ENCODE measurements at regions not wholly inside any gene's neighbourhood (a gene's known extent, or its start where the extent isn't known, plus 50 kb on each side); places are given as distances from the start of the nearest gene placed in this dataset.

- H3K4me1 Mint-ChIP-seq (ENCODE audit: low read depth): no peaks in the 10 kb centered on the region
- intact Hi-C loops (cut with micrococcal nuclease): no loop called here
- no peaks in the 10 kb centered on the region for H3K27me3 Mint-ChIP-seq
- ChIA-PET CTCF (no interaction called here), POLR2A (no interaction called here)
- H3K4me3 Mint-ChIP-seq: no peak overlapping the region
- H3K9me3 Mint-ChIP-seq: peaks cover 5% of the 10 kb centered on the region
- H3K36me3 Mint-ChIP-seq: no peaks in the 10 kb centered on the region
- no peak overlapping the region for H3K27ac Mint-ChIP-seq
- no peak for DNase-seq
These were observed 547.3 kb upstream of the MIR17HG start for GRCh38 chr13:90800082-90800746.

GRCh38 chr13:90801621-90802020 lies 545.9 kb upstream of the MIR17HG start:
- intact Hi-C loops (cut with micrococcal nuclease): no loop called here
- Mint-ChIP-seq H3K4me1 (ENCODE audit: low read depth) (no peaks in the 10 kb centered on the region), H3K27me3 (no peaks in the 10 kb centered on the region), H3K4me3 (no peak overlapping the region), H3K36me3 (no peaks in the 10 kb centered on the region), H3K9me3 (peaks cover 5% of the 10 kb centered on the region), H3K27ac (no peak overlapping the region)
- ChIA-PET POLR2A (no interaction called here), CTCF (no interaction called here)
- no peak for DNase-seq

- DNase-seq: no peak
- Mint-ChIP-seq H3K4me1 (ENCODE audit: low read depth) (no peaks in the 10 kb centered on the region), H3K27ac (no peak overlapping the region), H3K36me3 (no peaks in the 10 kb centered on the region), H3K9me3 (peaks cover 5% of the 10 kb centered on the region), H3K27me3 (no peaks in the 10 kb centered on the region), H3K4me3 (no peak overlapping the region)
- ChIA-PET POLR2A (no interaction called here), CTCF (no interaction called here)
- intact Hi-C loops (cut with micrococcal nuclease): no loop called here
These were observed 544.3 kb upstream of the MIR17HG start for GRCh38 chr13:90803210-90803609.

GRCh38 chr13:90806016-90806615 lies 541.4 kb upstream of the MIR17HG start:
- Mint-ChIP-seq H3K9me3 (peaks cover 5% of the 10 kb centered on the region), H3K27me3 (no peaks in the 10 kb centered on the region), H3K27ac (no peak overlapping the region), H3K4me3 (no peak overlapping the region), H3K36me3 (no peaks in the 10 kb centered on the region), H3K4me1 (ENCODE audit: low read depth) (no peaks in the 10 kb centered on the region)
- intact Hi-C loops (cut with micrococcal nuclease): no loop called here
- no peak for DNase-seq
- POLR2A ChIA-PET: no interaction called here
- CTCF ChIA-PET: no interaction called here

GRCh38 chr13:90806892-90807291 lies 540.6 kb upstream of the MIR17HG start:
- DNase-seq: no peak
- Mint-ChIP-seq H3K27ac (no peak overlapping the region), H3K27me3 (no peaks in the 10 kb centered on the region), H3K4me3 (no peak overlapping the region), H3K9me3 (peaks cover 5% of the 10 kb centered on the region), H3K4me1 (ENCODE audit: low read depth) (no peaks in the 10 kb centered on the region), H3K36me3 (no peaks in the 10 kb centered on the region)
- CTCF ChIA-PET: no interaction called here
- intact Hi-C loops (cut with micrococcal nuclease): no loop called here
- POLR2A ChIA-PET: no interaction called here

- Mint-ChIP-seq H3K4me3 (no peak overlapping the region), H3K4me1 (ENCODE audit: low read depth) (no peaks in the 10 kb centered on the region), H3K27ac (no peak overlapping the region), H3K36me3 (no peaks in the 10 kb centered on the region), H3K27me3 (no peaks in the 10 kb centered on the region), H3K9me3 (peaks cover 9% of the 10 kb centered on the region)
- intact Hi-C loops (cut with micrococcal nuclease): no loop called here
- DNase-seq: no peak
- POLR2A ChIA-PET: no interaction called here
- CTCF ChIA-PET: no interaction called here
These were observed 538.6 kb upstream of the MIR17HG start for GRCh38 chr13:90808838-90809237.

GRCh38 chr13:90824032-90824431 lies 523.5 kb upstream of the MIR17HG start:
- DNase-seq: no peak
- Mint-ChIP-seq H3K36me3 (no peaks in the 10 kb centered on the region), H3K9me3 (peaks cover 10% of the 10 kb centered on the region), H3K4me3 (no peak overlapping the region), H3K27ac (no peak overlapping the region), H3K27me3 (no peaks in the 10 kb centered on the region), H3K4me1 (ENCODE audit: low read depth) (no peaks in the 10 kb centered on the region)
- CTCF ChIA-PET: no interaction called here
- intact Hi-C loops (cut with micrococcal nuclease): no loop called here
- POLR2A ChIA-PET: no interaction called here

- H3K9me3 Mint-ChIP-seq: peaks cover 10% of the 10 kb centered on the region
- no peak for DNase-seq
- CTCF ChIA-PET: no interaction called here
- H3K4me1 Mint-ChIP-seq (ENCODE audit: low read depth): no peaks in the 10 kb centered on the region
- H3K27me3 Mint-ChIP-seq: no peaks in the 10 kb centered on the region
- no peak overlapping the region for H3K4me3 Mint-ChIP-seq
- POLR2A ChIA-PET: no interaction called here
- intact Hi-C loops (cut with micrococcal nuclease): no loop called here
- H3K27ac Mint-ChIP-seq: no peak overlapping the region
- H3K36me3 Mint-ChIP-seq: no peaks in the 10 kb centered on the region
These were observed 520.8 kb upstream of the MIR17HG start for GRCh38 chr13:90826688-90827087.

- Mint-ChIP-seq H3K4me1 (ENCODE audit: low read depth) (no peaks in the 10 kb centered on the region), H3K9me3 (no peaks in the 10 kb centered on the region), H3K27me3 (no peaks in the 10 kb centered on the region), H3K4me3 (no peak overlapping the region), H3K27ac (no peak overlapping the region), H3K36me3 (no peaks in the 10 kb centered on the region)
- no peak for DNase-seq
- POLR2A ChIA-PET: no interaction called here
- CTCF ChIA-PET: no interaction called here
- intact Hi-C loops (cut with micrococcal nuclease): no loop called here
These were observed 516.7 kb upstream of the MIR17HG start for GRCh38 chr13:90830782-90831181.

- no peaks in the 10 kb centered on the region for H3K9me3 Mint-ChIP-seq
- no peak for DNase-seq
- no peak overlapping the region for H3K27ac Mint-ChIP-seq
- H3K27me3 Mint-ChIP-seq: no peaks in the 10 kb centered on the region
- no peaks in the 10 kb centered on the region for H3K36me3 Mint-ChIP-seq
- no peak overlapping the region for H3K4me3 Mint-ChIP-seq
- CTCF ChIA-PET: no interaction called here
- POLR2A ChIA-PET: no interaction called here
- no peaks in the 10 kb centered on the region for H3K4me1 Mint-ChIP-seq (ENCODE audit: low read depth)
- intact Hi-C loops (cut with micrococcal nuclease): no loop called here
These were observed 513.5 kb upstream of the MIR17HG start for GRCh38 chr13:90833951-90834350.

- POLR2A ChIA-PET: no interaction called here
- no peaks in the 10 kb centered on the region for H3K9me3 Mint-ChIP-seq
- CTCF ChIA-PET: no interaction called here
These were observed 512.8 kb upstream of the MIR17HG start for GRCh38 chr13:90834700-90835099.

GRCh38 chr13:90835826-90836225 lies 511.7 kb upstream of the MIR17HG start:
- no peak for DNase-seq
- Mint-ChIP-seq H3K36me3 (no peaks in the 10 kb centered on the region), H3K4me3 (no peak overlapping the region), H3K27me3 (no peaks in the 10 kb centered on the region), H3K27ac (no peak overlapping the region), H3K9me3 (peaks cover 2% of the 10 kb centered on the region), H3K4me1 (ENCODE audit: low read depth) (no peaks in the 10 kb centered on the region)
- CTCF ChIA-PET: no interaction called here
- POLR2A ChIA-PET: no interaction called here
- intact Hi-C loops (cut with micrococcal nuclease): no loop called here

More at GRCh38 chr13:90834700-90835099, 512.8 kb upstream of the MIR17HG start:
- no peak for DNase-seq
- Mint-ChIP-seq H3K4me1 (ENCODE audit: low read depth) (no peaks in the 10 kb centered on the region), H3K36me3 (no peaks in the 10 kb centered on the region), H3K4me3 (no peak overlapping the region), H3K27ac (no peak overlapping the region), H3K27me3 (no peaks in the 10 kb centered on the region)
- intact Hi-C loops (cut with micrococcal nuclease): no loop called here

GRCh38 chr13:90838317-90838960 lies 509.0 kb upstream of the MIR17HG start:
- Mint-ChIP-seq H3K27ac (no peak overlapping the region), H3K36me3 (no peaks in the 10 kb centered on the region), H3K4me3 (no peak overlapping the region), H3K9me3 (peaks cover 5% of the 10 kb centered on the region), H3K27me3 (no peaks in the 10 kb centered on the region), H3K4me1 (ENCODE audit: low read depth) (no peaks in the 10 kb centered on the region)
- intact Hi-C loops (cut with micrococcal nuclease): no loop called here
- CTCF ChIA-PET: no interaction called here
- no peak for DNase-seq
- POLR2A ChIA-PET: no interaction called here
